Panc1 (cell line): ENCODE measurements at regions not wholly inside any gene's neighbourhood (a gene's known extent, or its start where the extent isn't known, plus 50 kb on each side); places are given as distances from the start of the nearest gene placed in this dataset.

ENCODE experiments used
- POLR2AphosphoS5 ChIP-seq: IDR thresholded peaks from 2 replicates; pipeline ENCODE4 v1.6.1; 2012; ENCODE audit warnings: mild to moderate bottlenecking, low read depth, low read length, moderate library complexity
- REST ChIP-seq, 2 experiments: IDR thresholded peaks; 2 replicates each; pipeline ENCODE4 v1.6.1; 2011 to 2012; ENCODE audit warnings: low read depth in 2 of 2, control low read depth in 1 of 2, low read length in 1 of 2, mild to moderate bottlenecking in 1 of 2, moderate library complexity in 1 of 2; ENCODE audit not compliant: insufficient read depth in 1 of 2
- SIN3A ChIP-seq: IDR thresholded peaks from 2 replicates; pipeline ENCODE4 v1.6.1; 2012; ENCODE audit warnings: low read depth, mild to moderate bottlenecking, low read length, moderate library complexity, borderline replicate concordance; ENCODE audit not compliant: insufficient read depth
- TCF7L2 ChIP-seq: IDR thresholded peaks from 2 replicates; pipeline ENCODE4 v1.6.1; 2011; ENCODE audit warnings: mild to moderate bottlenecking, low read depth, low read length, inconsistent platforms
- TF ChIP-seq, protein P1 (sequence below): fragments of 450-650 bp; IDR thresholded peaks from 2 replicates; pipeline ENCODE4 v1.5.1; 2017; ENCODE audit warnings: mild to moderate bottlenecking

DNA sequence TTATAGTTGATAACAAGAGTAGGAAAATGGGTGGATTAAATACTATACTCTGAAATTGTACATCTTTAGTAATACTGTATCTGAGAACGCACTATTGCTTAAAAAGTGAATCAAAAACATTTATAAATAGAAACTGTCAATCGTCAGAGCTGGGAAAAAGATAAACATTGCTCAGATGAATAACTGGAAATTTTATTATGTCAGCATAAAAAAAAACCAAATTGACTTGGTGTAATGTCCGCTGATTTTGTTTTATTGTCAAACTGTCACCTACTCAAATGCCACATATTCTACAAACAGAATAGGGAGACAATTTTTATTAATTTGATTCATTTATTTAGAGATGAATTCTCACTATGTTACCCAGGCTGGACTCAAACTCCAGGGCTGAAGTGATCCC is 109.3 kb upstream of the TMTC1 start:
- no peak for TF ChIP-seq REST (IDR thresholded peaks at IDR 0.05; ENCODE audit: insufficient read depth in 1 of 2, low read depth in 2 of 2, low read length in 1 of 2)
- TF ChIP-seq, protein P1, sequence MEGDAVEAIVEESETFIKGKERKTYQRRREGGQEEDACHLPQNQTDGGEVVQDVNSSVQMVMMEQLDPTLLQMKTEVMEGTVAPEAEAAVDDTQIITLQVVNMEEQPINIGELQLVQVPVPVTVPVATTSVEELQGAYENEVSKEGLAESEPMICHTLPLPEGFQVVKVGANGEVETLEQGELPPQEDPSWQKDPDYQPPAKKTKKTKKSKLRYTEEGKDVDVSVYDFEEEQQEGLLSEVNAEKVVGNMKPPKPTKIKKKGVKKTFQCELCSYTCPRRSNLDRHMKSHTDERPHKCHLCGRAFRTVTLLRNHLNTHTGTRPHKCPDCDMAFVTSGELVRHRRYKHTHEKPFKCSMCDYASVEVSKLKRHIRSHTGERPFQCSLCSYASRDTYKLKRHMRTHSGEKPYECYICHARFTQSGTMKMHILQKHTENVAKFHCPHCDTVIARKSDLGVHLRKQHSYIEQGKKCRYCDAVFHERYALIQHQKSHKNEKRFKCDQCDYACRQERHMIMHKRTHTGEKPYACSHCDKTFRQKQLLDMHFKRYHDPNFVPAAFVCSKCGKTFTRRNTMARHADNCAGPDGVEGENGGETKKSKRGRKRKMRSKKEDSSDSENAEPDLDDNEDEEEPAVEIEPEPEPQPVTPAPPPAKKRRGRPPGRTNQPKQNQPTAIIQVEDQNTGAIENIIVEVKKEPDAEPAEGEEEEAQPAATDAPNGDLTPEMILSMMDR = no peak
- TF ChIP-seq POLR2AphosphoS5 = no peak
- TF ChIP-seq TCF7L2 = no peak
- no peak for TF ChIP-seq SIN3A
